IPS-20b (cell line): ENCODE measurements at regions not wholly inside any gene's neighbourhood (a gene's known extent, or its start where the extent isn't known, plus 50 kb on each side); places are given as distances from the start of the nearest gene placed in this dataset.

Source experiments
- H3K27ac ChIP-seq: one replicate; pipeline ENCODE4 v1.5.1; 2013; ENCODE audit warnings: low read length
- H3K27me3 ChIP-seq: 2 replicates; pipeline ENCODE4 v1.6.1; 2013; ENCODE audit warnings: mild to moderate bottlenecking, low read length, inconsistent platforms; ENCODE audit not compliant: insufficient read depth
- H3K36me3 ChIP-seq: 2 replicates; pipeline ENCODE4 v1.6.1; 2013; ENCODE audit warnings: low read depth, mild to moderate bottlenecking, inconsistent platforms, low read length, moderate library complexity; ENCODE audit not compliant: insufficient read depth
- H3K4me1 ChIP-seq: 2 replicates; pipeline ENCODE4 v1.6.1; 2013; ENCODE audit warnings: mild to moderate bottlenecking, control low read depth, inconsistent platforms, low read length, moderate library complexity; ENCODE audit not compliant: insufficient read depth
- H3K4me3 ChIP-seq: 2 replicates; pipeline ENCODE4 v1.5.1; 2013; ENCODE audit warnings: mild to moderate bottlenecking, low read length, inconsistent platforms
- H3K9ac ChIP-seq: 2 replicates; pipeline ENCODE4 v1.6.1; 2013; ENCODE audit warnings: low read depth, mild to moderate bottlenecking, inconsistent platforms, low read length, moderate library complexity
- H3K9me3 ChIP-seq: 2 replicates; pipeline ENCODE4 v1.6.1; 2013; ENCODE audit warnings: mild to moderate bottlenecking, low read depth, low read length, inconsistent platforms; ENCODE audit not compliant: insufficient read depth

GRCh38 chr4:186481998-186482790 lies 73.2 kb downstream of the MTNR1A start:
- H3K9me3 ChIP-seq = no peaks in the 10 kb centered on the region
- H3K4me3 ChIP-seq = no peak overlapping the region
- no peak overlapping the region for H3K27ac ChIP-seq
- peaks cover 10% of the 10 kb centered on the region; the same call in 1 of the 2 replicates for H3K27me3 ChIP-seq
- H3K9ac ChIP-seq = no peak overlapping the region
- peaks cover 4% of the 10 kb centered on the region; the same call in 1 of the 2 replicates for H3K4me1 ChIP-seq
- H3K36me3 ChIP-seq = no peaks in the 10 kb centered on the region

GRCh38 chr4:186475202-186475601 lies 80.2 kb downstream of the MTNR1A start:
- Histone ChIP-seq H3K36me3 (no peaks in the 10 kb centered on the region), H3K9ac (no peak overlapping the region), H3K4me1 (peaks cover 3% of the 10 kb centered on the region; the same call in 1 of the 2 replicates), H3K27me3 (no peaks in the 10 kb centered on the region), H3K27ac (no peak overlapping the region), H3K4me3 (no peak overlapping the region), H3K9me3 (no peaks in the 10 kb centered on the region)

- no peaks in the 10 kb centered on the region for H3K27me3 ChIP-seq
- H3K9ac ChIP-seq = no peak overlapping the region
- no peak overlapping the region for H3K4me3 ChIP-seq
- no peak overlapping the region for H3K27ac ChIP-seq
- H3K9me3 ChIP-seq = no peaks in the 10 kb centered on the region
- no peaks in the 10 kb centered on the region for H3K36me3 ChIP-seq
- peaks cover 3% of the 10 kb centered on the region; the same call in 1 of the 2 replicates for H3K4me1 ChIP-seq
Measured at GRCh38 chr4:186473933-186474332, 81.4 kb downstream of the MTNR1A start.

- Histone ChIP-seq H3K9me3 (no peaks in the 10 kb centered on the region), H3K4me3 (peak overlapping the region; percentile 32; the same call in 1 of the 2 replicates), H3K27me3 (no peaks in the 10 kb centered on the region), H3K9ac (no peak overlapping the region), H3K36me3 (no peaks in the 10 kb centered on the region), H3K27ac (no peak overlapping the region), H3K4me1 (peaks cover 3% of the 10 kb centered on the region; the same call in 1 of the 2 replicates)
Measured at GRCh38 chr4:186472948-186473347, 82.4 kb downstream of the MTNR1A start.

GRCh38 chr4:186471441-186471840 lies 83.9 kb downstream of the MTNR1A start:
- Histone ChIP-seq H3K27me3 (no peaks in the 10 kb centered on the region), H3K4me1 (peaks cover 3% of the 10 kb centered on the region; the same call in 1 of the 2 replicates), H3K27ac (no peak overlapping the region), H3K36me3 (no peaks in the 10 kb centered on the region), H3K9me3 (no peaks in the 10 kb centered on the region), H3K4me3 (no peak overlapping the region), H3K9ac (no peak overlapping the region)

DNA sequence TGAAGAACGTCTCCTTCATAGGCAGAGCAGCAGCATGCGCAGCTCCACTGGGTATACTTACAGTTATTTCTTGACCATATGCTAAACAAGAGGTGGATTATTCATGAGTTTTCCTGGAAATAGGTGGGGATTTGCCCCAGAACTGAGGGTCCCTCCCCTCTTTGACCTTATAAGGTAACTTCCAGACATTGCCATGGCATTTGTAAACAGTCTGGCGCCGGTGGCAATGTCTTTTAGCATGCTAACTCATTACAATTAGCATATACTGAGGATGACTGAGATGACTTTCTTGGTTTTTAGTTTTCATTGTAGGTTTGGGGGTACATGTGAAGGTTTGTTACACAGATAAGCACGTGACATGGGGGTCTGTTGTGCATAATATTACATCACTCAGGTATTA lies 97.3 kb downstream of the MTNR1A start:
- Histone ChIP-seq H3K4me3 (no peak overlapping the region), H3K27ac (no peak overlapping the region), H3K9me3 (no peaks in the 10 kb centered on the region), H3K27me3 (no peaks in the 10 kb centered on the region), H3K9ac (no peak overlapping the region), H3K36me3 (no peaks in the 10 kb centered on the region), H3K4me1 (no peaks in the 10 kb centered on the region)

GRCh38 chr4:186451982-186452381 lies 103.4 kb downstream of the MTNR1A start:
- Histone ChIP-seq H3K27me3 (no peaks in the 10 kb centered on the region), H3K36me3 (no peaks in the 10 kb centered on the region), H3K4me1 (no peaks in the 10 kb centered on the region), H3K9ac (no peak overlapping the region), H3K27ac (no peak overlapping the region), H3K4me3 (no peak overlapping the region), H3K9me3 (peaks cover 19% of the 10 kb centered on the region)

GRCh38 chr4:186449954-186450353 lies 105.4 kb downstream of the MTNR1A start:
- H3K4me1 ChIP-seq = no peaks in the 10 kb centered on the region
- H3K36me3 ChIP-seq = no peaks in the 10 kb centered on the region
- H3K4me3 ChIP-seq = no peak overlapping the region
- H3K27ac ChIP-seq = no peak overlapping the region
- H3K9me3 ChIP-seq = peaks cover 19% of the 10 kb centered on the region
- H3K27me3 ChIP-seq = no peaks in the 10 kb centered on the region
- no peak overlapping the region for H3K9ac ChIP-seq

- Histone ChIP-seq H3K9ac (no peak overlapping the region), H3K36me3 (no peaks in the 10 kb centered on the region), H3K4me1 (no peaks in the 10 kb centered on the region), H3K9me3 (no peaks in the 10 kb centered on the region), H3K27me3 (no peaks in the 10 kb centered on the region), H3K4me3 (no peak overlapping the region), H3K27ac (no peak overlapping the region)
Measured at GRCh38 chr4:186445040-186445439, 110.3 kb downstream of the MTNR1A start.

DNA sequence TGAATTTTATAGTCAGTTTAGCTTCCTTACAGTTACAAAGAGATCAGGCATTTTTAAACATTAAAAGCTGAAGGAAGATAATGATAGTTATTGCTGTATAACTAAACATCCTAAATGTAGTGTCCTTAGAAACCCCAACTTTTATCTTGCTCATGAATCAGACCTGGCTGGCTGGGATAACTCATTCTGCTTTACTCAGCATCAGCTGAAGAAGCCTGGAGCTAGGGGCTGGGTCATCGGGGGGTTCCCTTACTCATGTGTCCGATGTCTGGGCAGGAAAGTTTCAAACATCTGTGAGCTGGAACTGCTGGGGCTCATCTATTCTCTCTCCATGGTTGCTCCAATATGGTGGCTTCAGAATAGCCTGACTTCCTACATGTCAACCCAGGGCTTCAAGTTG lies 113.9 kb downstream of the MTNR1A start:
- Histone ChIP-seq H3K4me3 (no peak overlapping the region), H3K27me3 (no peaks in the 10 kb centered on the region), H3K9me3 (no peaks in the 10 kb centered on the region), H3K27ac (no peak overlapping the region), H3K4me1 (no peaks in the 10 kb centered on the region), H3K36me3 (no peaks in the 10 kb centered on the region), H3K9ac (no peak overlapping the region)

- Histone ChIP-seq H3K9ac (no peak overlapping the region), H3K36me3 (no peaks in the 10 kb centered on the region), H3K27me3 (no peaks in the 10 kb centered on the region), H3K9me3 (no peaks in the 10 kb centered on the region), H3K27ac (no peak overlapping the region), H3K4me3 (no peak overlapping the region), H3K4me1 (no peaks in the 10 kb centered on the region)
Measured at GRCh38 chr4:186428481-186428880, 126.9 kb downstream of the MTNR1A start.

DNA sequence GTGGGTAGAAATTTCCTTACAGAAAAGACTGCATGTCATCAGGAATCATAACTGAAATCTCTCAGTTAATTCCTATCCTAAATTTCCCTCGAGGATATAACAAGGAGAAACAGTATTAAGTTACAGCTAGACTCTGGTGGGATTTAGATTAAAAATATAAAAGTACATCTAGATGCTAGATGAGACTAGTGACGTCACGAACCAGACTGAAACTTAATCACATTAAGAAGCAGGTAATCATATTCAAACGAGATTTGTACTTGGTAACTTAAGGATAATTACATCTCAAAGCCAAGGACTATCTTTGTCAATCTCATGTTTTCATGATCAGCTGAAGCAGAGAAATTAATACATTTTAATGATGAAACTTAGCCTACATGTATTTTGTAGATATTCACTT lies 130.6 kb downstream of the MTNR1A start:
- H3K9ac ChIP-seq = no peak overlapping the region
- no peaks in the 10 kb centered on the region for H3K4me1 ChIP-seq
- H3K4me3 ChIP-seq = no peak overlapping the region
- no peaks in the 10 kb centered on the region for H3K27me3 ChIP-seq
- no peak overlapping the region for H3K27ac ChIP-seq
- H3K36me3 ChIP-seq = no peaks in the 10 kb centered on the region
- no peaks in the 10 kb centered on the region for H3K9me3 ChIP-seq
